ENCODE measurements at regions not wholly inside any gene's neighbourhood (a gene's known extent, or its start where the extent isn't known, plus 50 kb on each side); places are given as distances from the start of the nearest gene placed in this dataset.

GRCh38 chr5:148913493-148913892 lies 87.1 kb downstream of the ADRB2 start:
- no peak for TF ChIP-seq IRF2 (CRISPR knock-in tag; IDR thresholded peaks at IDR 0.05)
- no peak for TF ChIP-seq RORA (CRISPR knock-in tag; IDR thresholded peaks at IDR 0.05)
- TF ChIP-seq PREB (CRISPR knock-in tag; IDR thresholded peaks at IDR 0.05), result no peak
- no peak for TF ChIP-seq ELF4 (CRISPR knock-in tag; IDR thresholded peaks at IDR 0.05; ENCODE audit: borderline replicate concordance)
- TF ChIP-seq ZXDC (CRISPR knock-in tag; IDR thresholded peaks at IDR 0.05), result no peak
- TF ChIP-seq ATF1 (CRISPR knock-in tag; IDR thresholded peaks at IDR 0.05), result no peak
- TF ChIP-seq EHMT2 (IDR thresholded peaks at IDR 0.05; ENCODE audit: borderline replicate concordance, low read depth, low read length), result no peak
- no peak for TF ChIP-seq ZNF691 (CRISPR knock-in tag; IDR thresholded peaks at IDR 0.05; ENCODE audit: borderline replicate concordance, low read depth)
- TF ChIP-seq MXD4 (CRISPR knock-in tag; IDR thresholded peaks at IDR 0.05), result no peak

Measured in HepG2 (cell line).